ENCODE measurements at regions not wholly inside any gene's neighbourhood (a gene's known extent, or its start where the extent isn't known, plus 50 kb on each side); places are given as distances from the start of the nearest gene placed in this dataset.

DNA sequence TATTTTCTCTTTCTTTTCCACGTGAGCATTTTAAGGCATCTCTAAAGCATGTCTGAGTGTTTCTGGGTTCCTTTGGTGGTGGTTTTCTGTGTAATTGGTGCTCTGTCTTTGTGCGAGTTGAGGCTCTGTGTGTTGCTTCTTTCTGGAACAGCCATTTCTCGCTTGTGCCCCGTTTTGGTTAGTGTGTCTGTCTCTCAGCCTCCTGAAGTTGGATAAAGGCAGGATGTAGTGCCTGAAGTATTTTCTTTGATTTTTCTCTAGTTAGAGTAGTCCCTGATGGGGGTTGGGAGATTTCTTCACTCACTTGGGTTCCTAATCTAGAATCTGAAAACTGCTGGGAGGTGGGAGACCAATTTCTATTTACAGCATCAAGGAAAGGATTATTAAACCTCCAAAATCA, 129.7 kb upstream of the TMEM161B start:
- no peak overlapping the region for H3K23ac ChIP-seq (ENCODE audit: insufficient read length)
- H3K4me1 ChIP-seq (replicated peaks in 1 of 4; ENCODE audit: control insufficient read depth in 3 of 4, insufficient read depth in 4 of 4, low read length in 3 of 4), result peaks cover 9 to 30% (median 21%) of the 10 kb centered on the region in 4 experiments
- no peaks in the 10 kb centered on the region; a peak in 1 of 7 replicates for H3K27me3 ChIP-seq (replicated peaks in 1 of 4; ENCODE audit: control insufficient read depth in 3 of 4, extremely low read depth in 1 of 4, insufficient read depth in 3 of 4, low read length in 3 of 4)
- CTCF ChIA-PET (ENCODE audit: partially characterized antibody), result no interaction called here
- no peaks in the 10 kb centered on the region; the same call in 1 of the 2 replicates for H3K23me2 ChIP-seq (ENCODE audit: low read depth, low read length)
- peak overlapping the region in 1 of 4 experiments; percentile 13; a peak in 1 of 7 replicates for H3K9ac ChIP-seq (replicated peaks in 1 of 4; ENCODE audit: extremely low read depth in 1 of 4, low read depth in 3 of 4, low read length in 3 of 4)
- H4K20me1 ChIP-seq (replicated peaks in 1 of 2; ENCODE audit: control insufficient read depth in 1 of 2, insufficient read depth in 2 of 2, low read length in 2 of 2), result no peaks in the 10 kb centered on the region
- H2BK20ac ChIP-seq (ENCODE audit: low read length), result 0 out of 2 replicates have a peak overlapping the region, but pooled peaks have one; percentile 6
- no peak overlapping the region for H2BK15ac ChIP-seq (ENCODE audit: low read length)
- H3K36me3 ChIP-seq (ENCODE audit: control insufficient read depth in 2 of 4, insufficient read depth in 4 of 4, low read length in 3 of 4), result no peaks in the 10 kb centered on the region
- H3K4ac ChIP-seq (replicated peaks; ENCODE audit: insufficient read length, low read depth, low read length), result no peak overlapping the region
- H4K5ac ChIP-seq (ENCODE audit: insufficient read length, low read depth, low read length), result no peak overlapping the region
- H3K4me3 ChIP-seq (ENCODE audit: extremely low read depth in 1 of 4, insufficient read depth in 2 of 4, low read depth in 3 of 4, low read length in 4 of 4), result peak overlapping the region in 1 of 4 experiments; percentile 43; a peak in 1 of 8 replicates
- no peaks in the 10 kb centered on the region for H3K79me2 ChIP-seq (ENCODE audit: control insufficient read depth in 1 of 2, insufficient read depth in 2 of 2, low read length in 2 of 2)
- H3K18ac ChIP-seq (ENCODE audit: extremely low read depth, low read length), result no peak overlapping the region; the same call in 1 of the 2 replicates
- no peak overlapping the region for H3K14ac ChIP-seq (ENCODE audit: insufficient read length)
- no peaks in the 10 kb centered on the region for H3K9me3 ChIP-seq (ENCODE audit: insufficient read depth in 2 of 2, low read depth in 1 of 2, low read length in 1 of 2)
- H4K8ac ChIP-seq (ENCODE audit: extremely low read depth, insufficient read depth, low read length), result no peak overlapping the region
- H4K91ac ChIP-seq (replicated peaks; ENCODE audit: insufficient read length, low read length), result no peak overlapping the region
- H2AFZ ChIP-seq (ENCODE audit: low read length), result 0 out of 2 replicates have a peak overlapping the region, but pooled peaks have one; percentile 26
- H3K79me1 ChIP-seq (ENCODE audit: low read depth, low read length), result no peaks in the 10 kb centered on the region
- H2BK12ac ChIP-seq (ENCODE audit: low read depth, low read length), result no peak overlapping the region
- peak overlapping the region in 1 of 2 experiments; percentile 80; a peak in 2 of 4 replicates for H3K4me2 ChIP-seq (ENCODE audit: insufficient read depth in 1 of 2, low read depth in 2 of 2, low read length in 2 of 2)
- H2BK5ac ChIP-seq (ENCODE audit: low read depth, low read length), result no peak overlapping the region
- H2AK5ac ChIP-seq (ENCODE audit: low read depth, low read length), result no peak overlapping the region
- TF ChIP-seq, protein P1, sequence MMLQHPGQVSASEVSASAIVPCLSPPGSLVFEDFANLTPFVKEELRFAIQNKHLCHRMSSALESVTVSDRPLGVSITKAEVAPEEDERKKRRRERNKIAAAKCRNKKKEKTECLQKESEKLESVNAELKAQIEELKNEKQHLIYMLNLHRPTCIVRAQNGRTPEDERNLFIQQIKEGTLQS (IDR thresholded peaks at IDR 0.05; ENCODE audit: insufficient read depth, low read depth, low read length), result no peak
- TF ChIP-seq SRF (IDR thresholded peaks at IDR 0.05; ENCODE audit: low read depth, low read length) (no peak), SP4 (IDR thresholded peaks at IDR 0.05; ENCODE audit: low read length) (no peak), CBX8 (IDR thresholded peaks at IDR 0.05; ENCODE audit: borderline replicate concordance, low read depth, low read length) (no peak), TAF1 (IDR thresholded peaks at IDR 0.05; ENCODE audit: low read depth, low read length) (no peak), BCL11A (IDR thresholded peaks at IDR 0.05; ENCODE audit: low read depth in 2 of 2, low read length in 2 of 2) (no peak), RNF2 (IDR thresholded peaks at IDR 0.05; ENCODE audit: borderline replicate concordance, low read depth, low read length, missing control alignments, poor library complexity, severe bottlenecking) (no peak), MAFK (IDR thresholded peaks at IDR 0.05; ENCODE audit: low read depth, low read length) (no peak)
- POLR2A ChIA-PET (ENCODE audit: partially characterized antibody), result interaction anchor here (0.6 to 2.4 kb wide), 2 partner anchors 10 to 29 kb away, joined by 3 to 15 read pairs; no protein-coding TSS in a partner anchor
- DNase-seq (ENCODE audit: low read depth in 1 of 2, low spot score in 2 of 2) (no peak), FAIRE-seq (no peak)
- no peak overlapping the region for H3K56ac ChIP-seq (replicated peaks; ENCODE audit: insufficient read length, low read depth, low read length)
- no peak overlapping the region for H2BK120ac ChIP-seq (replicated peaks; ENCODE audit: low read depth, low read length)
- WGBS, 2 experiments (ENCODE audit: extremely low coverage in 1 of 2, insufficient coverage in 1 of 2, insufficient read length in 1 of 2, insufficient replicate concordance in 2 of 2, low coverage in 1 of 2, low lambda C conversion rate in 2 of 2, missing lambda C conversion rate in 1 of 2), result 55% methylated on average over 4 of the region's 4 CpGs; no CpG with 5 or more reads in 1 of the 2 experiments
- H3K27ac ChIP-seq (ENCODE audit: low read depth, low read length), result no peak overlapping the region
